ENCODE measurements at regions not wholly inside any gene's neighbourhood (a gene's known extent, or its start where the extent isn't known, plus 50 kb on each side); places are given as distances from the start of the nearest gene placed in this dataset.

DNA sequence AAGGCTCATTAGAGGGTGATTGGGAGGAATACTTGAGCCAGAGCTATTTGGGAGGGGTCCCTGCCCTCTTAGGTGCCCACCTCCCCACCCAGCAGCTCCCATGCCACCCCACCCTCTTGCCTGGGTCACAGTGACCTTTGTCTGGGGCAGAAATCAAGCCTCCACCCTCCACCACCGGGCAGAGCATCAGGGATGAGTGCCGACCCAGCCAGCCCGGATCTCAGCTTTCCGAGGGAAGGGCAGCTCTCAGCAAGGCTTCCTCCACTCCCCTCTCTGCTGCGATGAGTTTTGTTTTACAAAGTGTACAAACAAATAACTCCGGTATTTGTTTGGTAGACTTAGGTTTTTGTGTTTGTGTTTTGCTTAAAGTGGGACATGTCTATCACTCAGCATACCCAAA is 136.7 kb upstream of the CST7 start:
- TF ChIP-seq CTCF (IDR thresholded peaks at IDR 0.05; ENCODE audit: low read depth, low read length) (no peak), EZH2phosphoT487 (IDR thresholded peaks at IDR 0.05; ENCODE audit: low read depth) (no peak)

GRCh38 chr20:24813080-24813479 is 136.0 kb upstream of the CST7 start:
- Histone ChIP-seq H3K4me2 (ENCODE audit: low read length) (no peak overlapping the region), H3K36me3 (replicated peaks; ENCODE audit: low read depth, low read length) (no peaks in the 10 kb centered on the region), H3K27ac (ENCODE audit: low read length) (no peak overlapping the region), H3K27me3 (ENCODE audit: low read depth, low read length) (peaks cover 30% of the 10 kb centered on the region), H4K20me1 (ENCODE audit: insufficient read depth, low read length) (no peaks in the 10 kb centered on the region), H3K79me2 (ENCODE audit: low read length) (no peaks in the 10 kb centered on the region), H3K4me1 (ENCODE audit: low read length) (peaks cover 7% of the 10 kb centered on the region), H3K9ac (ENCODE audit: low read length) (no peak overlapping the region), H3K4me3 (ENCODE audit: low read length) (no peak overlapping the region), H2AFZ (ENCODE audit: low read depth, low read length) (no peak overlapping the region), H3K9me3 (ENCODE audit: insufficient read depth, low read length) (no peaks in the 10 kb centered on the region)
- TF ChIP-seq CTCF (IDR thresholded peaks at IDR 0.05; ENCODE audit: low read depth, low read length) (no peak), EZH2phosphoT487 (IDR thresholded peaks at IDR 0.05; ENCODE audit: low read depth) (no peak)

More for the DNA sequence above, 136.7 kb upstream of the CST7 start:
- Histone ChIP-seq H3K27ac (ENCODE audit: low read length) (no peak overlapping the region), H4K20me1 (ENCODE audit: insufficient read depth, low read length) (no peaks in the 10 kb centered on the region), H3K9ac (ENCODE audit: low read length) (no peak overlapping the region), H3K27me3 (ENCODE audit: low read depth, low read length) (peaks cover 24% of the 10 kb centered on the region), H3K36me3 (replicated peaks; ENCODE audit: low read depth, low read length) (no peaks in the 10 kb centered on the region), H3K9me3 (ENCODE audit: insufficient read depth, low read length) (no peaks in the 10 kb centered on the region), H3K4me1 (ENCODE audit: low read length) (peaks cover 7% of the 10 kb centered on the region), H3K4me2 (ENCODE audit: low read length) (no peak overlapping the region), H2AFZ (ENCODE audit: low read depth, low read length) (no peak overlapping the region), H3K79me2 (ENCODE audit: low read length) (no peaks in the 10 kb centered on the region), H3K4me3 (ENCODE audit: low read length) (no peak overlapping the region)

- peaks cover 33% of the 10 kb centered on the region for H3K27me3 ChIP-seq (ENCODE audit: low read depth, low read length)
- no peak overlapping the region for H3K4me3 ChIP-seq (ENCODE audit: low read length)
- H3K9ac ChIP-seq (ENCODE audit: low read length): no peak overlapping the region
- H4K20me1 ChIP-seq (ENCODE audit: insufficient read depth, low read length): no peaks in the 10 kb centered on the region
- no peaks in the 10 kb centered on the region for H3K9me3 ChIP-seq (ENCODE audit: insufficient read depth, low read length)
- no peak overlapping the region for H3K4me2 ChIP-seq (ENCODE audit: low read length)
- H3K36me3 ChIP-seq (replicated peaks; ENCODE audit: low read depth, low read length): no peaks in the 10 kb centered on the region
- H3K79me2 ChIP-seq (ENCODE audit: low read length): no peaks in the 10 kb centered on the region
- TF ChIP-seq CTCF (IDR thresholded peaks at IDR 0.05; ENCODE audit: low read depth, low read length): no peak
- no peak for TF ChIP-seq EZH2phosphoT487 (IDR thresholded peaks at IDR 0.05; ENCODE audit: low read depth)
- no peak overlapping the region for H3K27ac ChIP-seq (ENCODE audit: low read length)
- peaks cover 7% of the 10 kb centered on the region for H3K4me1 ChIP-seq (ENCODE audit: low read length)
- no peak overlapping the region for H2AFZ ChIP-seq (ENCODE audit: low read depth, low read length)
Measured at GRCh38 chr20:24813496-24813895, 135.6 kb upstream of the CST7 start.

DNA sequence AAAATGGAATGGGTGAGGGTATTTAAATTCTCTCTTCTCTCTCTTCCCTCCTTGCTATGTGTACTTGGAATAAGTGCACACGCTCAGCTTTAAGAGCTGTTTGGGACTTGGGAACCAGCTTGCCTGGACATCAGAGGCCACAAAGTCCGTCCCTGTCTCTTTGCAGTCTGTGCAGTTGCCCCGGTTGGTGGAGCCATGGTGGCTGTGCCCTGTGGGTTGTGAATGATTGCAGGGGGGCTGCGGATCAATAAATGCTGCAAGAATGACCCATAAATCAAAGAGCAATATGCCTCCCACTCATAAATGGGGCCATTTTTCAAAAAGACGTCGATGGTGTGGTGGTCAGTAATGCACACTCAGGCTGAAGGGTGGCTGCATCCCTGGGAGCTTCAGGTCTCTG is 135.1 kb upstream of the CST7 start:
- no peak overlapping the region for H3K27ac ChIP-seq (ENCODE audit: low read length)
- H3K79me2 ChIP-seq (ENCODE audit: low read length): no peaks in the 10 kb centered on the region
- H3K4me1 ChIP-seq (ENCODE audit: low read length): peaks cover 7% of the 10 kb centered on the region
- no peak overlapping the region for H3K4me2 ChIP-seq (ENCODE audit: low read length)
- H4K20me1 ChIP-seq (ENCODE audit: insufficient read depth, low read length): no peaks in the 10 kb centered on the region
- H3K9me3 ChIP-seq (ENCODE audit: insufficient read depth, low read length): no peaks in the 10 kb centered on the region
- H3K27me3 ChIP-seq (ENCODE audit: low read depth, low read length): peaks cover 37% of the 10 kb centered on the region
- TF ChIP-seq EZH2phosphoT487 (IDR thresholded peaks at IDR 0.05; ENCODE audit: low read depth) (no peak), CTCF (IDR thresholded peaks at IDR 0.05; ENCODE audit: low read depth, low read length) (no peak)
- no peaks in the 10 kb centered on the region for H3K36me3 ChIP-seq (replicated peaks; ENCODE audit: low read depth, low read length)
- no peak overlapping the region for H2AFZ ChIP-seq (ENCODE audit: low read depth, low read length)
- no peak overlapping the region for H3K4me3 ChIP-seq (ENCODE audit: low read length)
- H3K9ac ChIP-seq (ENCODE audit: low read length): no peak overlapping the region

All from OCI-LY3 (cell line).